ENCODE measurements at regions not wholly inside any gene's neighbourhood (a gene's known extent, or its start where the extent isn't known, plus 50 kb on each side); places are given as distances from the start of the nearest gene placed in this dataset.

GRCh38 chr1:188371295-188371806 lies 1542.6 kb downstream of the PLA2G4A start:
- no peak for DNase-seq

- no peak for DNase-seq
Observed at GRCh38 chr1:188372821-188373220, 1544.1 kb downstream of the PLA2G4A start.

- DNase-seq: no peak
Observed at GRCh38 chr1:188382851-188383250, 1554.1 kb downstream of the PLA2G4A start.

GRCh38 chr1:188386161-188386560 lies 1557.4 kb downstream of the PLA2G4A start:
- no peak for DNase-seq

GRCh38 chr1:188386666-188387065 lies 1557.9 kb downstream of the PLA2G4A start:
- no peak for DNase-seq

- no peak for DNase-seq
Observed at GRCh38 chr1:188394677-188395076, 1565.9 kb downstream of the PLA2G4A start.

GRCh38 chr1:188397521-188397920 lies 1568.8 kb downstream of the PLA2G4A start:
- no peak for DNase-seq

- DNase-seq: no peak
Observed at GRCh38 chr1:188402986-188403385, 1574.2 kb downstream of the PLA2G4A start.

GRCh38 chr1:188406636-188407035 lies 1577.9 kb downstream of the PLA2G4A start:
- DNase-seq: no peak

GRCh38 chr1:188420177-188420576 lies 1591.4 kb downstream of the PLA2G4A start:
- DNase-seq: no peak

GRCh38 chr1:188423073-188423472 lies 1594.3 kb downstream of the PLA2G4A start:
- DNase-seq: no peak

- no peak for DNase-seq
Observed at GRCh38 chr1:188424176-188424575, 1595.4 kb downstream of the PLA2G4A start.

- DNase-seq: no peak
Observed at GRCh38 chr1:188425687-188426086, 1596.9 kb downstream of the PLA2G4A start.

- no peak for DNase-seq
Observed at GRCh38 chr1:188426561-188426960, 1597.8 kb downstream of the PLA2G4A start.

GRCh38 chr1:188427642-188428041 lies 1598.9 kb downstream of the PLA2G4A start:
- no peak for DNase-seq

- no peak for DNase-seq
Observed at GRCh38 chr1:188429386-188429785, 1600.6 kb downstream of the PLA2G4A start.

GRCh38 chr1:188432427-188432826 lies 1603.7 kb downstream of the PLA2G4A start:
- no peak for DNase-seq

- no peak for DNase-seq
Observed at GRCh38 chr1:188433425-188433824, 1604.7 kb downstream of the PLA2G4A start.

- no peak for DNase-seq
Observed at GRCh38 chr1:188444526-188444925, 1615.8 kb downstream of the PLA2G4A start.

- DNase-seq: no peak
Observed at GRCh38 chr1:188462837-188463236, 1634.1 kb downstream of the PLA2G4A start.

- DNase-seq: no peak
Observed at GRCh38 chr1:188463919-188464318, 1635.2 kb downstream of the PLA2G4A start.

- no peak for DNase-seq
Observed at GRCh38 chr1:188466539-188466938, 1637.8 kb downstream of the PLA2G4A start.

GRCh38 chr1:188476606-188477005 lies 1647.9 kb downstream of the PLA2G4A start:
- DNase-seq: no peak

- DNase-seq: no peak
Observed at GRCh38 chr1:188489336-188490112, 1660.8 kb downstream of the PLA2G4A start.

- DNase-seq: no peak
Observed at GRCh38 chr1:188496506-188496905, 1667.8 kb downstream of the PLA2G4A start.
